Upper lobe of left lung (tissue), 6 donors: ENCODE measurements at regions not wholly inside any gene's neighbourhood (a gene's known extent, or its start where the extent isn't known, plus 50 kb on each side); places are given as distances from the start of the nearest gene placed in this dataset.

Source experiments
- ATAC-seq, 2 donors: fragments of 200-7000 bp; cut with Tn5 transposase; one replicate each; pipeline ENCODE4 v1.9.1; 2022; ENCODE audit warnings: mild to moderate bottlenecking in 2 of 2, moderate library complexity in 2 of 2; ENCODE audit not compliant: low FRiP score in 2 of 2
- DNase-seq, 2 donors: peaks; one replicate each; pipeline ENCODE4 v3.0.0-alpha.2; 2019 to 2020
- H3K27ac ChIP-seq, 4 donors: fragments of 200-600 bp; sonication (generic); one replicate each; pipeline ENCODE4 v1.5.1; 2016 to 2019
- H3K27me3 ChIP-seq, 4 donors: fragments of 200-600 bp; sonication (generic); one replicate each; pipeline ENCODE4 v1.5.1; 2017 to 2019
- H3K36me3 ChIP-seq, 4 donors: fragments of 200-600 bp; sonication (generic); one replicate each; pipeline ENCODE4 v1.5.1; 2016 to 2019
- H3K4me1 ChIP-seq, 4 donors: fragments of 200-600 bp; sonication (generic); one replicate each; pipeline ENCODE4 v1.5.1; 2018 to 2019
- H3K4me3 ChIP-seq, 4 donors: fragments of 200-600 bp; sonication (generic); one replicate each; pipeline ENCODE4 v1.5.1; 2017 to 2019; ENCODE audit warnings: mild to moderate bottlenecking in 2 of 4, moderate library complexity in 1 of 4
- H3K9me3 ChIP-seq, 4 donors: fragments of 200-600 bp; sonication (generic); one replicate each; pipeline ENCODE4 v1.5.1; 2018 to 2019
- CTCF ChIP-seq, 6 experiments: fragments of 450-650 bp in 4 of 6; fragments of 200-600 bp in 2 of 6; sonication (generic) in 2 of 6; IDR thresholded peaks; one replicate each; pipeline ENCODE4 v1.5.1; 2016 to 2019; ENCODE audit warnings: antibody characterized with exemption in 6 of 6
- EP300 ChIP-seq, 4 donors: sonication (generic); formaldehyde crosslinking; IDR thresholded peaks; one replicate each; pipeline ENCODE4 v1.5.1; 2017; ENCODE audit warnings: antibody characterized with exemption in 4 of 4, control low read depth in 2 of 4
- POLR2A ChIP-seq, 4 donors: fragments of 450-650 bp; IDR thresholded peaks; one replicate each; pipeline ENCODE4 v1.5.1; 2016 to 2017; ENCODE audit warnings: antibody characterized with exemption in 4 of 4, mild to moderate bottlenecking in 2 of 4
- POLR2AphosphoS5 ChIP-seq, 2 donors: sonication (generic); formaldehyde crosslinking; IDR thresholded peaks; one replicate each; pipeline ENCODE4 v1.5.1; 2017; ENCODE audit warnings: antibody characterized with exemption in 2 of 2
- WGBS, 2 donors: methylation state at CpG; one replicate each; pipeline ENCODE4 v1.1.5; 2017 to 2018; 5-methylcytosine and 5-hydroxymethylcytosine counted together
- donor health status: DM: no; HTN: no; CAD: no; lungs with moderate emphysema.
- donor health status: DM: no; HTN: yes; CAD: no; lungs with severe emphysema.

- H3K4me3 ChIP-seq, result no peak overlapping the region
- no peaks in the 10 kb centered on the region for H3K36me3 ChIP-seq
- WGBS, 2 donors, result 93 to 95% methylated on average over 4 of the region's 4 CpGs
- H3K4me1 ChIP-seq, result no peaks in the 10 kb centered on the region
- TF ChIP-seq EP300 (IDR thresholded peaks at IDR 0.05), result no peak
- no peak for TF ChIP-seq POLR2A (IDR thresholded peaks at IDR 0.05)
- no peak for TF ChIP-seq CTCF (IDR thresholded peaks at IDR 0.05)
- TF ChIP-seq POLR2AphosphoS5 (IDR thresholded peaks at IDR 0.05), result no peak
- DNase-seq (no peak), ATAC-seq (no peak)
- H3K27me3 ChIP-seq, result no peaks in the 10 kb centered on the region
- no peak overlapping the region for H3K27ac ChIP-seq
- H3K9me3 ChIP-seq, result no peaks in the 10 kb centered on the region
Measured at GRCh38 chr10:33828592-33828991, 494.1 kb upstream of the NRP1 start.

- WGBS, 2 donors, result 85 to 96% methylated on average over 1 of the region's 1 CpG
- Histone ChIP-seq H3K4me1 (no peaks in the 10 kb centered on the region), H3K4me3 (no peak overlapping the region), H3K9me3 (no peaks in the 10 kb centered on the region), H3K27me3 (no peaks in the 10 kb centered on the region), H3K27ac (no peak overlapping the region), H3K36me3 (no peaks in the 10 kb centered on the region)
- no peak for TF ChIP-seq POLR2A (IDR thresholded peaks at IDR 0.05)
- no peak for TF ChIP-seq POLR2AphosphoS5 (IDR thresholded peaks at IDR 0.05)
- TF ChIP-seq EP300 (IDR thresholded peaks at IDR 0.05), result no peak
- TF ChIP-seq CTCF (IDR thresholded peaks at IDR 0.05), result no peak
- ATAC-seq, result no peak
- no peak for DNase-seq
Measured at GRCh38 chr10:33826186-33826585, 491.7 kb upstream of the NRP1 start.

- H3K9me3 ChIP-seq, result no peaks in the 10 kb centered on the region
- H3K4me3 ChIP-seq, result no peak overlapping the region
- TF ChIP-seq CTCF (IDR thresholded peaks at IDR 0.05) (no peak), POLR2A (IDR thresholded peaks at IDR 0.05) (no peak), EP300 (IDR thresholded peaks at IDR 0.05) (no peak), POLR2AphosphoS5 (IDR thresholded peaks at IDR 0.05) (no peak)
- whole genome bisulfite sequencing, 2 donors, result 85 to 91% methylated on average over 3 of the region's 3 CpGs
- H3K4me1 ChIP-seq, result no peaks in the 10 kb centered on the region
- DNase-seq (no peak), ATAC-seq (no peak)
- no peak overlapping the region for H3K27ac ChIP-seq
- no peaks in the 10 kb centered on the region for H3K27me3 ChIP-seq
- H3K36me3 ChIP-seq, result no peaks in the 10 kb centered on the region
Measured at GRCh38 chr10:33822774-33823173, 488.3 kb upstream of the NRP1 start.

GRCh38 chr10:33820531-33820930 lies 486.1 kb upstream of the NRP1 start:
- H3K9me3 ChIP-seq, result no peaks in the 10 kb centered on the region
- no peak for DNase-seq
- no peak overlapping the region for H3K27ac ChIP-seq
- H3K36me3 ChIP-seq, result no peaks in the 10 kb centered on the region
- TF ChIP-seq POLR2AphosphoS5 (IDR thresholded peaks at IDR 0.05), result no peak
- TF ChIP-seq CTCF (IDR thresholded peaks at IDR 0.05), result no peak
- no peak for TF ChIP-seq EP300 (IDR thresholded peaks at IDR 0.05)
- TF ChIP-seq POLR2A (IDR thresholded peaks at IDR 0.05), result no peak
- WGBS, 2 donors, result 77 to 91% methylated on average over 4 of the region's 4 CpGs
- H3K4me1 ChIP-seq, result no peaks in the 10 kb centered on the region
- ATAC-seq, result no peak
- H3K4me3 ChIP-seq, result no peak overlapping the region
- H3K27me3 ChIP-seq, result no peaks in the 10 kb centered on the region

- Histone ChIP-seq H3K9me3 (no peaks in the 10 kb centered on the region), H3K27ac (no peak overlapping the region), H3K27me3 (no peaks in the 10 kb centered on the region), H3K4me3 (no peak overlapping the region), H3K4me1 (no peaks in the 10 kb centered on the region), H3K36me3 (no peaks in the 10 kb centered on the region)
- DNase-seq (no peak), ATAC-seq (no peak)
- TF ChIP-seq CTCF (IDR thresholded peaks at IDR 0.05), result no peak
- no peak for TF ChIP-seq EP300 (IDR thresholded peaks at IDR 0.05)
- no peak for TF ChIP-seq POLR2AphosphoS5 (IDR thresholded peaks at IDR 0.05)
- no peak for TF ChIP-seq POLR2A (IDR thresholded peaks at IDR 0.05)
- 75 to 84% methylated on average over 1 of the region's 1 CpG for WGBS, 2 donors
Measured at GRCh38 chr10:33819206-33819605, 484.7 kb upstream of the NRP1 start.
